ENCODE measurements at regions not wholly inside any gene's neighbourhood (a gene's known extent, or its start where the extent isn't known, plus 50 kb on each side); places are given as distances from the start of the nearest gene placed in this dataset.

GRCh38 chr13:97659602-97660001 is 225.6 kb downstream of the RAP2A start:
- Histone ChIP-seq H3K4me3 (no peak overlapping the region), H3K27ac (no peak overlapping the region), H3K4me1 (no peaks in the 10 kb centered on the region), H3K36me3 (no peaks in the 10 kb centered on the region), H3K9me3 (no peaks in the 10 kb centered on the region), H3K27me3 (no peaks in the 10 kb centered on the region)
- no peak for DNase-seq
- no peak for TF ChIP-seq CTCF (IDR thresholded peaks at IDR 0.05)
- intact Hi-C loops (cut with DNase I; ENCODE audit: low total_unique reads) = no loop called here

GRCh38 chr13:97660594-97661260 is 226.8 kb downstream of the RAP2A start:
- H3K27ac ChIP-seq = no peak overlapping the region
- no peaks in the 10 kb centered on the region for H3K36me3 ChIP-seq
- no peaks in the 10 kb centered on the region for H3K9me3 ChIP-seq
- no peak overlapping the region for H3K4me3 ChIP-seq
- no peak for TF ChIP-seq CTCF (IDR thresholded peaks at IDR 0.05)
- H3K27me3 ChIP-seq = no peaks in the 10 kb centered on the region
- no peaks in the 10 kb centered on the region for H3K4me1 ChIP-seq
- intact Hi-C loops (cut with DNase I; ENCODE audit: low total_unique reads) = no loop called here
- DNase-seq = no peak

GRCh38 chr13:97686594-97686993 is 252.6 kb downstream of the RAP2A start:
- Histone ChIP-seq H3K4me1 (no peaks in the 10 kb centered on the region), H3K36me3 (no peaks in the 10 kb centered on the region), H3K4me3 (no peak overlapping the region), H3K27me3 (no peaks in the 10 kb centered on the region), H3K27ac (no peak overlapping the region), H3K9me3 (no peaks in the 10 kb centered on the region)
- no peak for DNase-seq
- TF ChIP-seq CTCF (IDR thresholded peaks at IDR 0.05) = no peak
- intact Hi-C loops (cut with DNase I; ENCODE audit: low total_unique reads) = no loop called here

GRCh38 chr13:97692628-97693027 is 258.7 kb downstream of the RAP2A start:
- TF ChIP-seq CTCF (IDR thresholded peaks at IDR 0.05) = no peak
- no peak overlapping the region for H3K4me3 ChIP-seq
- no peak for DNase-seq
- no peaks in the 10 kb centered on the region for H3K4me1 ChIP-seq
- intact Hi-C loops (cut with DNase I; ENCODE audit: low total_unique reads) = no loop called here
- no peaks in the 10 kb centered on the region for H3K36me3 ChIP-seq
- no peak overlapping the region for H3K27ac ChIP-seq
- peaks cover 0 to 2% of the 10 kb centered on the region in 2 donors for H3K27me3 ChIP-seq
- H3K9me3 ChIP-seq = no peaks in the 10 kb centered on the region

GRCh38 chr13:97695684-97696083 is 257.8 kb upstream of the IPO5 start:
- Histone ChIP-seq H3K9me3 (no peaks in the 10 kb centered on the region), H3K4me3 (no peak overlapping the region), H3K36me3 (no peaks in the 10 kb centered on the region), H3K27ac (no peak overlapping the region), H3K27me3 (peaks cover 0 to 2% of the 10 kb centered on the region in 2 donors), H3K4me1 (no peaks in the 10 kb centered on the region)
- TF ChIP-seq CTCF (IDR thresholded peaks at IDR 0.05) = no peak
- intact Hi-C loops (cut with DNase I; ENCODE audit: low total_unique reads) = no loop called here
- DNase-seq = no peak

GRCh38 chr13:97696921-97697320 is 256.6 kb upstream of the IPO5 start:
- H3K36me3 ChIP-seq = no peaks in the 10 kb centered on the region
- no peak overlapping the region for H3K4me3 ChIP-seq
- no peak overlapping the region for H3K27ac ChIP-seq
- H3K27me3 ChIP-seq = peaks cover 0 to 2% of the 10 kb centered on the region in 2 donors
- no peak for DNase-seq
- intact Hi-C loops (cut with DNase I; ENCODE audit: low total_unique reads) = no loop called here
- no peak for TF ChIP-seq CTCF (IDR thresholded peaks at IDR 0.05)
- no peaks in the 10 kb centered on the region for H3K4me1 ChIP-seq
- H3K9me3 ChIP-seq = no peaks in the 10 kb centered on the region
